HG03457 (cell line): ENCODE measurements at regions not wholly inside any gene's neighbourhood (a gene's known extent, or its start where the extent isn't known, plus 50 kb on each side); places are given as distances from the start of the nearest gene placed in this dataset.
"Not testable (repeated sequence)": the region's sequence is repeated elsewhere in the genome, so short reads cannot be mapped to it uniquely, and the experiment has no call there.

Source experiments
- ATAC-seq: cut with Tn5 transposase; IDR thresholded peaks from one replicate; pipeline ENCODE4 v1.9.1; 2021; ENCODE audit warnings: moderate number of reproducible peaks; ENCODE audit not compliant: unreplicated experiment

- ATAC-seq = no peak
Observed at GRCh38 chr5:104626122-104626521, 1063.5 kb upstream of the NUDT12 start.

- ATAC-seq = no peak
Observed at GRCh38 chr5:104612005-104612404, 1049.4 kb upstream of the NUDT12 start.

DNA sequence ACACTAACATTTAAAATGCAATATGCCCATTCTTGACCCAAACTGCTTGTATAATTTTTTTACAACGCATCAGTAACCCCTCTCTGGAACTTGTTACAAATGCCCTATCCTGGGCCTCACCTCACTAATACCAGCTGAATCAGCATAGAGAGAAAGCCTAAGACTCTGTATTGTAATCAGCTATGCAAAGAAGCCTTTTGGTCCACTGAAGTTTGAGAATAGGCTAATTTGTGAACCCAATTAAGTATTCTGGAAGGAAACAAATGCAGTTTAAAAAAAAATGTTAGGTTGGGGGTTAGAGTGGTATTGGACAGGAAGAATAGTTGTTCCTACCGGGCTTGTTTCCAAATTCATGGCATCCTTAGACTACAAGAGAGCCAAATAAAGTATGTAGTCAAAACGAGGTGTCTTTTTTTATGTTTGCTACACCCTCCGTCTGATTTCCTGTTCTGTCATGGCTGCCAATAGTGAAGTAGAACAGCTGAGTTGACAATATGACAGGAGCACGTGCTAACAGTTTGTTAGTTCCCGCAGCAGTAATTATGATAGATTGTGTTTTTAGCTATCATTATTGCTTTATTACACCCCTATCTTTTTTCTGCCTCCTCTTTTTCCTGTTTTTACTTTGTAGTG is 1048.7 kb upstream of the NUDT12 start:
- ATAC-seq = no peak

- ATAC-seq = no peak
Observed at GRCh38 chr5:104606258-104606829, 1043.8 kb upstream of the NUDT12 start.

DNA sequence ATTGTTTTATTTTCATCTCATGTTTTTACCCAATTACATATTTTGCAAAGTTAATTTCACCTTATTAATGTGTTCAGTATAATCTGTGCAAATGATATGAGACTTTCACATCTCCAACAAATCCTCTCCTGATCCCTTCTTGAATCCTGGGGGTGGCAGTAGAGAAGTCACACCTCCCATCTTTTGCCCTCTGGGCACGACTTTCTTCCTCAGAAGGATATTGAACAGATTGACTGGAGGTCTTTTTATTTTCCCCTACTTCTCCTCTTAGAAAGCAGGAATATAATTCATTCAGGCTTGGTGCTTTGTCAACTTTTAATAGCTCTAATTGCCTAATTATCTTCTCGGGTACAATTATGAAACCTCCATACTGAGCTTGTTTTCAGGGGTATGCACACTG is 1037.1 kb upstream of the NUDT12 start:
- ATAC-seq = no peak

DNA sequence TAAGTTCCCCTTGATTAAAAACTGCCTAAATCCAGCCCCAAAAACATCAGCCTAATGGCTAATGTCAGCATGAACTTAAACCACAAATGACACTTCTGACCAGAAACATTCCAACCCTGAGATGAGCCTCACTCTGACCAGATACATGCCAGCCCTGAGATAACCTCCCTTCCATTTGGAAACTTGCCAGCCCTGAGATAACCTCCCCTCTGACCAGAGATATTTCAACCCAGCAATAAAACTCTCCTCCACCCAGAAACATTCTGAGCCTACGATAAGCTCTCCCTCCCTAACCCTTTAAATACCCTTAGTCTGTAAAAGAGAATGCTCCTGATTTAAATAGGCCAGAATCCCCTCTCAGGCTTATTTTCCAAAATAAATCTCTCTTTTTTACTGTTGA is 1035.7 kb upstream of the NUDT12 start:
- ATAC-seq = no peak

GRCh38 chr5:104594850-104595249 is 1032.3 kb upstream of the NUDT12 start:
- no peak for ATAC-seq

DNA sequence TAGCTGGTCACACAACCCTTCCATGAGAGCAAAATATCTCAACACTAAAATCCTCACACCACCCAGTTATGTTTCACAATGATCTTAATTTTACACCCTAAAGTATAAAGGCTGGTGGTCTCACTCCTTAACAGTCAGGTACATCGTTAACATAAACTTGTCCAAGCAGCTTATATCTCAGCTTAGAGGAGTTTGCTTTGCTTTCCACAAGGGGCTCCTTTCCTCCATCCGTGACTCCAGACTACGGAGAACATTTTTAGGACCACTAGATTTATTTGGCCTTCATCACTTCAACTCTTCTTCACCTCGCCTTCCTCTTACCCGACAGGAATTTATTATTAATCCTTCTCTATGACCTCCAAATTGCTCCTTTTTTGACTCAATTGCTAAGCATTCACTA is 1014.1 kb upstream of the NUDT12 start:
- no peak for ATAC-seq

GRCh38 chr5:104573949-104574709 is 1011.5 kb upstream of the NUDT12 start:
- no peak for ATAC-seq

GRCh38 chr5:104569621-104570020 is 1007.0 kb upstream of the NUDT12 start:
- ATAC-seq = no peak

- ATAC-seq = no peak
Observed at GRCh38 chr5:104564530-104564929, 1001.9 kb upstream of the NUDT12 start.

GRCh38 chr5:104556957-104557356 is 994.4 kb upstream of the NUDT12 start:
- no peak for ATAC-seq

DNA sequence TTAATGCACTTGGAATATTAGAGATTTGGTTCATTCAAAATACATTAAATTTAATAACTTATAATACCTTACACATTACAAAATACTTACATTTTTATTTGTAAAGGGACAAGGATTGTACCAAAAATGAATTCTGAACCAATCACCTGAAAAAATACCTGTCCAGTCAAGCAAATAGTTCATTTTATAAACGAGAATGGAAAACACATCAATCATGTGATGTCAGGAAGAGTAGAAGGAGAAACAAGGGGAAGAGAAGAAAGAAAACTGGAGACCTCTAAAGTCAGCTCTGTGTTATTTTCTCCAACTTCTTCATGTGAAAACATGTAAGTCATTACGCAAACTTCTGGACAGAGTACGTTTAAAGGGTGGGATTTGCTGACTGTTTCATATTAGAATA is 989.0 kb upstream of the NUDT12 start:
- ATAC-seq = no peak

- not testable (repeated sequence) for ATAC-seq
Observed at GRCh38 chr5:104546871-104547270, 984.3 kb upstream of the NUDT12 start.

DNA sequence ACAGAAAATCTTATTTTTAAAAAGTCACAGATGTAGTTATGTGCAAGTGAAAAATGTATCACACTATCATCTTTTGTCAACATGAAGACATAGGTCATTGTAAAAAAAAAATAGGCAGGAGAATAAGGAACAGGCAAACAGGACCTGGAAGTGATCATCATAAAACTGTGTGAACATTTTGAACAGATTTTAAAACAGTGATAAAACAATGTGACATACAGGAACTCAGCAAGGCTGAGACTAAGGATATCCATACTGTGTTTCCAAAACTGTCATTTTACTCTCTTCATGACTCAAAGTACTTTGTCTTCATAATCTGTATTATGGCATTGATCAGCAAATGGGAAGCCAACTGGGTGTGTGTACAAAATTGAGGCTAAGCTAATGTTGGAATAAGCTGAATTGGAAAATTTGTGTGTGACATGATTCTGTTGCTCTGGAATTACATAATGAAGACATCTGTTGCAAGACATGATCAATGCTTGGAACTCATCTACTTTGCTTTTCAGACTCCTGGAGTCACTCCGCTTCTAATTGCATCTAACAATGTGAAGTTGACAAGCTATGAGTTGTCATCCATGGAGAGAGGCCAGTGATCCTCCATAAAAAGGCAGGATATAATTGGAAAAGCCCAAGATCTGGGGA is 978.7 kb upstream of the NUDT12 start:
- ATAC-seq = no peak

DNA sequence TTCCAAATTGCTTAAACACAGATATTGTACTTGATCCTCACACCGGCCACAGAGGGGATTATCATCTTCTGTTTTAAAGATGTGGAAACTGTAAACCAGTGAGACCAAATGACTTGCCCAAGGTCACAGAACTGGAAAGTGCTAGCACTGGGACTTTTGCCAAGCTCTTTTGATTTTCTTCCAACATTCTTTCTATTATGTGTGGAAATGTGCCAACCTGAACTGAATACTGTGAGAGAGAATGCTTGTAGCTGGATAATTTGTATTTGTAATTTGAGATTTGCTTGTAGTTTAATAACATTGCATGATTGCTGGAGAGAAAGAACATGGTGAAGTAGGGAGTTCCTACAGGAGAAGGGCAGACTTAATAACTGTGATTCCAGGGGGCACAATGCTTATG is 977.9 kb upstream of the NUDT12 start:
- no peak for ATAC-seq

GRCh38 chr5:104539618-104540350 is 977.2 kb upstream of the NUDT12 start:
- ATAC-seq = no peak

DNA sequence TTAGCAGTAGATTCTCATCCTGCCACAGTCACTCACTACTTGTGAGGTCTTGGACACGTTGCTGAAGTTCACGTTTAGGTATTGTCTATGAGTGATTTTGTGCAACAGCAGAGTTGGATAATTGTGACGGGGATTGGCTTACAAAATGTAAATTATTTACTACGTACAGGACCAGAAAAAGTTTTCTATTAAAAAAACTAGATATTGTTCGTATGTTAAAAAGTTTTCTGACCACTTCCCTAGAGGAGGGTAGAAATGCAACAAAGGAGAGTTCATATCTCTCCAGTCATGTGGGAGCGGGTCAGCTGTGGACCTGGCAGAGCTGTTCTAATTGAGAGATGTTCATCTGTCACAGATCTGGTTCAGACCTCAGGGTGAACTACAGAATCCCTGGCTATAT is 976.1 kb upstream of the NUDT12 start:
- no peak for ATAC-seq

GRCh38 chr5:104533498-104533897 is 970.9 kb upstream of the NUDT12 start:
- ATAC-seq = no peak

DNA sequence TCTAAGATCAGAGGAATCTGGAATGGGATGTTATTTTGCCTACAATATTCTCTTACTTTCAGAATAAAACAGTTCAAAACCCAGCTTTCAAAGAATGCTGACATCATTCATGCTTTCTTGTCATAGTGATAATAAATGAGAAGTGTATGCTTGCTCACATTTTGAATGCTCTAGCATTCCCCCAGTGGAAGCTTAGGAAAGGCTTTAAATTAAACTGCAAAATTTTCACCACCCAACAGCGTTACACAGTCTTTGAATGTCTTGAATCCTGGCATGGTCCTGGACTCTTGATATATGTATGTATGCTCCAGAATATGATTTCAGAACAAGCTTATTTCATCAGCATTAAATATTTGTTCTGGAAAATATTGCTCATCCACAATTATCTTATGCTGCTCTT is 964.3 kb upstream of the NUDT12 start:
- ATAC-seq = no peak

DNA sequence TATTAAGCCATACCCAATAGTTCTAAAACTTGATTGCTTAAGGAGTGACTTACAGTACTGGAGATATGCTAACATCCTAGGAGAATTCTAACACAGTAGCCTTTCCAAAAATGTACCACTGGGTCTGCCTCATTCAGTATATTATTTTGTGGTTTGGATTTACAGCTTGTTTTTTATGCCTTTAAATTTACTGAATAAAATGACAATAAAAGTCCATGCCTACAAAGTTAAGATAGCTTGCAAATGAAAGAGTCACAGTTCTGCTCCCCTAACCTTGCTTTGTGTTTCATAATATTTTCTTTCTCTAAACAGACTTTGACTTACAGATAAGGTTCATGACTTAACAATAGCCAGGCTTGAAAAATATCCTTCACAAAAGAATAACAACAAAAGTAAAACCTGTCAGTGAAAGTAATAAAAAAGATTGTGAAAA is 951.1 kb upstream of the NUDT12 start:
- no peak for ATAC-seq
